Neural cell (in vitro differentiated cells): ENCODE measurements at regions not wholly inside any gene's neighbourhood (a gene's known extent, or its start where the extent isn't known, plus 50 kb on each side); places are given as distances from the start of the nearest gene placed in this dataset.
A peak's percentile ranks its signal among the peaks of the same experiment; 100 is the strongest.

ENCODE experiments used
- H2AFZ ChIP-seq: fragments of 200-600, 300-800 bp; sonication (generic), shearing (Covaris generic); 2 replicates; pipeline ENCODE4 v1.6.0; 2014; ENCODE audit warnings: low read depth, mild to moderate bottlenecking, antibody characterized with exemption, low read length, moderate library complexity
- H3F3A ChIP-seq: fragments of 200-600 bp; shearing (Covaris generic); 2 replicates; pipeline ENCODE4 v1.6.1; 2016; ENCODE audit warnings: mild to moderate bottlenecking, moderate library complexity, mixed read lengths, antibody characterized with exemption, low read length; ENCODE audit not compliant: insufficient read depth, poor library complexity, severe bottlenecking
- H3K27ac ChIP-seq: fragments of 200-600, 300-800 bp; sonication (generic), shearing (Covaris generic); 2 replicates; pipeline ENCODE4 v1.5.1; 2014; ENCODE audit warnings: mild to moderate bottlenecking, low read length, moderate library complexity
- H3K27me3 ChIP-seq: fragments of 300-800, 200-600 bp; sonication (generic), shearing (Covaris generic); 2 replicates; pipeline ENCODE4 v1.6.0; 2014; ENCODE audit warnings: mild to moderate bottlenecking, low read depth, low read length, moderate library complexity; ENCODE audit not compliant: insufficient read depth
- H3K36me3 ChIP-seq: fragments of 300-800, 200-600 bp; sonication (generic), shearing (Covaris generic); 2 replicates; pipeline ENCODE4 v1.5.1; 2014; ENCODE audit warnings: mild to moderate bottlenecking, antibody characterized with exemption, low read length, moderate library complexity; ENCODE audit not compliant: insufficient read depth
- H3K4me2 ChIP-seq: fragments of 300-800, 200-600 bp; sonication (generic), shearing (Covaris generic); 2 replicates; pipeline ENCODE4 v1.6.0; 2014; ENCODE audit warnings: mild to moderate bottlenecking, low read length
- H3K4me3 ChIP-seq: fragments of 300-800, 200-600 bp; sonication (generic), shearing (Covaris generic); 2 replicates; pipeline ENCODE4 v1.5.1; 2014; ENCODE audit warnings: mild to moderate bottlenecking, low read length, moderate library complexity
- H3K79me2 ChIP-seq: fragments of 200-600 bp; shearing (Covaris generic); replicated peaks from 2 replicates; pipeline ENCODE4 v1.6.0; 2014; ENCODE audit warnings: mild to moderate bottlenecking, low read length, moderate library complexity; ENCODE audit not compliant: insufficient read depth
- H3K9ac ChIP-seq: fragments of 300-800, 200-600 bp; sonication (generic), shearing (Covaris generic); 2 replicates; pipeline ENCODE4 v1.6.1; 2016; ENCODE audit warnings: mild to moderate bottlenecking, low read length, mixed read lengths
- H3K9me2 ChIP-seq: fragments of 200-600 bp; shearing (Covaris generic); 2 replicates; pipeline ENCODE4 v1.6.1; 2016; ENCODE audit warnings: mild to moderate bottlenecking, low read length, mixed read lengths; ENCODE audit not compliant: insufficient read depth
- H3K9me3 ChIP-seq: fragments of 200-600, 300-800 bp; sonication (generic), shearing (Covaris generic); 2 replicates; pipeline ENCODE4 v1.6.1; 2016; ENCODE audit warnings: mild to moderate bottlenecking, mixed run types, low read length, moderate library complexity, mixed read lengths
- H4K20me1 ChIP-seq: fragments of 200-600 bp; shearing (Covaris generic); 2 replicates; pipeline ENCODE4 v1.6.1; 2016; ENCODE audit warnings: mild to moderate bottlenecking, mixed run types; ENCODE audit not compliant: insufficient read depth
- EP300 ChIP-seq: fragments of 450-650 bp; conservative IDR thresholded peaks from 2 replicates; pipeline ENCODE4 v1.6.1; 2014; ENCODE audit warnings: antibody characterized with exemption, mild to moderate bottlenecking, moderate library complexity; ENCODE audit not compliant: poor library complexity, severe bottlenecking
- EZH2 ChIP-seq: fragments of 200-600, 300-800 bp; shearing (Covaris generic), sonication (generic); IDR thresholded peaks from 2 replicates; pipeline ENCODE4 v1.6.1; 2014; ENCODE audit warnings: antibody characterized with exemption, low read length, borderline replicate concordance, mild to moderate bottlenecking; ENCODE audit not compliant: insufficient read depth, poor library complexity, severe bottlenecking
- MXI1 ChIP-seq: fragments of 450-650 bp; conservative IDR thresholded peaks from 2 replicates; pipeline ENCODE4 v1.6.1; 2014; ENCODE audit warnings: antibody characterized with exemption, mild to moderate bottlenecking; ENCODE audit not compliant: poor library complexity, severe bottlenecking
- POLR2AphosphoS5 ChIP-seq: IDR thresholded peaks from 2 replicates; pipeline ENCODE4 v1.6.1; 2012
- RAD21 ChIP-seq: fragments of 450-650 bp; conservative IDR thresholded peaks from 2 replicates; pipeline ENCODE4 v1.6.1; 2014; ENCODE audit warnings: antibody characterized with exemption, mild to moderate bottlenecking, moderate library complexity
- SMC3 ChIP-seq: fragments of 450-650 bp; conservative IDR thresholded peaks from 2 replicates; pipeline ENCODE4 v1.6.1; 2014; ENCODE audit warnings: antibody characterized with exemption, mild to moderate bottlenecking, moderate library complexity; ENCODE audit not compliant: poor library complexity
- TAF1 ChIP-seq: IDR thresholded peaks from 2 replicates; pipeline ENCODE4 v1.6.1; 2012; ENCODE audit warnings: low read depth
- TF ChIP-seq, protein P1 (sequence below): IDR thresholded peaks from 2 replicates; pipeline ENCODE4 v1.6.1; 2012; ENCODE audit warnings: borderline replicate concordance
- TF ChIP-seq, protein P2 (sequence below): fragments of 450-650 bp; IDR thresholded peaks from 2 replicates; pipeline ENCODE4 v1.5.1; 2014; ENCODE audit warnings: antibody characterized with exemption, mild to moderate bottlenecking, moderate library complexity; ENCODE audit not compliant: poor library complexity, severe bottlenecking

DNA sequence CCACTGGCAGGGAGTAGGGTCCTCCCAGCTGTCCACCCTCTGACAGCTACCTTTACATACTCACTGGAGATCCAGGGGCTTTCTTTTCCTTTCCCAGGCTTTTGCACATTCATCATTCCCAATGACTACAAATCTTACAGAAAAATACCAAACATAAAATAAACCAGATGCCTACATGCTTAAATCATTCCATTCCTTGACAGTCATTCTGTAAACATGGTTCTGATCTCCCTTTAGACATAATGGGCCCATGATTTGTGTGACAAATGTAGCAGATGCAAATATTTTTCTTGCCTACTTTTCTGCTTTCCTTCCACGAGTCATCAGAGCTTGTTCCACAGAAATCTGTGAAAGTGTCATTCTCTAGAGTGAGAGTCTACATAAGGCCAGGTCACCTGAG, 207.0 kb downstream of the IDS start:
- Histone ChIP-seq H3K27me3 (no peaks in the 10 kb centered on the region), H3K4me2 (no peak overlapping the region), H3F3A (no peaks in the 10 kb centered on the region), H3K4me3 (no peak overlapping the region), H3K36me3 (no peaks in the 10 kb centered on the region), H3K27ac (no peak overlapping the region), H3K9ac (no peak overlapping the region), H4K20me1 (no peaks in the 10 kb centered on the region), H2AFZ (no peak overlapping the region), H3K9me2 (no peaks in the 10 kb centered on the region), H3K79me2 (no peaks in the 10 kb centered on the region), H3K9me3 (no peaks in the 10 kb centered on the region)
- TF ChIP-seq EP300 (no peak), EZH2 (no peak), RAD21 (no peak), SMC3 (no peak), TAF1 (no peak), POLR2AphosphoS5 (no peak), MXI1 (no peak)
- TF ChIP-seq, protein P1, sequence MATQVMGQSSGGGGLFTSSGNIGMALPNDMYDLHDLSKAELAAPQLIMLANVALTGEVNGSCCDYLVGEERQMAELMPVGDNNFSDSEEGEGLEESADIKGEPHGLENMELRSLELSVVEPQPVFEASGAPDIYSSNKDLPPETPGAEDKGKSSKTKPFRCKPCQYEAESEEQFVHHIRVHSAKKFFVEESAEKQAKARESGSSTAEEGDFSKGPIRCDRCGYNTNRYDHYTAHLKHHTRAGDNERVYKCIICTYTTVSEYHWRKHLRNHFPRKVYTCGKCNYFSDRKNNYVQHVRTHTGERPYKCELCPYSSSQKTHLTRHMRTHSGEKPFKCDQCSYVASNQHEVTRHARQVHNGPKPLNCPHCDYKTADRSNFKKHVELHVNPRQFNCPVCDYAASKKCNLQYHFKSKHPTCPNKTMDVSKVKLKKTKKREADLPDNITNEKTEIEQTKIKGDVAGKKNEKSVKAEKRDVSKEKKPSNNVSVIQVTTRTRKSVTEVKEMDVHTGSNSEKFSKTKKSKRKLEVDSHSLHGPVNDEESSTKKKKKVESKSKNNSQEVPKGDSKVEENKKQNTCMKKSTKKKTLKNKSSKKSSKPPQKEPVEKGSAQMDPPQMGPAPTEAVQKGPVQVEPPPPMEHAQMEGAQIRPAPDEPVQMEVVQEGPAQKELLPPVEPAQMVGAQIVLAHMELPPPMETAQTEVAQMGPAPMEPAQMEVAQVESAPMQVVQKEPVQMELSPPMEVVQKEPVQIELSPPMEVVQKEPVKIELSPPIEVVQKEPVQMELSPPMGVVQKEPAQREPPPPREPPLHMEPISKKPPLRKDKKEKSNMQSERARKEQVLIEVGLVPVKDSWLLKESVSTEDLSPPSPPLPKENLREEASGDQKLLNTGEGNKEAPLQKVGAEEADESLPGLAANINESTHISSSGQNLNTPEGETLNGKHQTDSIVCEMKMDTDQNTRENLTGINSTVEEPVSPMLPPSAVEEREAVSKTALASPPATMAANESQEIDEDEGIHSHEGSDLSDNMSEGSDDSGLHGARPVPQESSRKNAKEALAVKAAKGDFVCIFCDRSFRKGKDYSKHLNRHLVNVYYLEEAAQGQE: no peak
- TF ChIP-seq, protein P2, sequence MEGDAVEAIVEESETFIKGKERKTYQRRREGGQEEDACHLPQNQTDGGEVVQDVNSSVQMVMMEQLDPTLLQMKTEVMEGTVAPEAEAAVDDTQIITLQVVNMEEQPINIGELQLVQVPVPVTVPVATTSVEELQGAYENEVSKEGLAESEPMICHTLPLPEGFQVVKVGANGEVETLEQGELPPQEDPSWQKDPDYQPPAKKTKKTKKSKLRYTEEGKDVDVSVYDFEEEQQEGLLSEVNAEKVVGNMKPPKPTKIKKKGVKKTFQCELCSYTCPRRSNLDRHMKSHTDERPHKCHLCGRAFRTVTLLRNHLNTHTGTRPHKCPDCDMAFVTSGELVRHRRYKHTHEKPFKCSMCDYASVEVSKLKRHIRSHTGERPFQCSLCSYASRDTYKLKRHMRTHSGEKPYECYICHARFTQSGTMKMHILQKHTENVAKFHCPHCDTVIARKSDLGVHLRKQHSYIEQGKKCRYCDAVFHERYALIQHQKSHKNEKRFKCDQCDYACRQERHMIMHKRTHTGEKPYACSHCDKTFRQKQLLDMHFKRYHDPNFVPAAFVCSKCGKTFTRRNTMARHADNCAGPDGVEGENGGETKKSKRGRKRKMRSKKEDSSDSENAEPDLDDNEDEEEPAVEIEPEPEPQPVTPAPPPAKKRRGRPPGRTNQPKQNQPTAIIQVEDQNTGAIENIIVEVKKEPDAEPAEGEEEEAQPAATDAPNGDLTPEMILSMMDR: no peak

DNA sequence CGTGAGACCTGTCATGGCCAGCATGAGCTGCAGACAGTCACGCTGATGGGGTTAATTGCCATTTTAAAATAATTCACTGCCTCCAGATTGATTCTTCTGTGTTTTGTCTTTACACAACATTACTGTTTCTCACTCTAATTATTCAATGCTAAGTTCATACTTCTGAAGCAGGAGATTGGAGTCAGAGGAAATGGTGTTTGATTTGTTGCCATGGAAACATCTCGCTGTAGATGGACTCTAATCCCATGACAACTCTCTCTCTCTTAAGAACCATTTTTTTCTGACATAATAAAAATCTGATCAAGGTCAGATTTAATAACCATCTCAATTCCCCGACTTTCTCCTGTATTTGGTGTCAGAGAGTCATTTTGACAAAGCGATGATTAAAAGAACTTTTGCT, 209.0 kb downstream of the IDS start:
- Histone ChIP-seq H3K27ac (peak overlapping the region; percentile 37), H3K9me3 (no peaks in the 10 kb centered on the region), H2AFZ (no peak overlapping the region), H3K79me2 (no peaks in the 10 kb centered on the region), H3F3A (no peaks in the 10 kb centered on the region), H3K9ac (no peak overlapping the region), H3K27me3 (no peaks in the 10 kb centered on the region), H3K4me2 (no peak overlapping the region), H3K9me2 (no peaks in the 10 kb centered on the region), H3K36me3 (no peaks in the 10 kb centered on the region), H4K20me1 (no peaks in the 10 kb centered on the region), H3K4me3 (peak overlapping the region; percentile 28)
- TF ChIP-seq RAD21 (no peak), SMC3 (no peak)

DNA sequence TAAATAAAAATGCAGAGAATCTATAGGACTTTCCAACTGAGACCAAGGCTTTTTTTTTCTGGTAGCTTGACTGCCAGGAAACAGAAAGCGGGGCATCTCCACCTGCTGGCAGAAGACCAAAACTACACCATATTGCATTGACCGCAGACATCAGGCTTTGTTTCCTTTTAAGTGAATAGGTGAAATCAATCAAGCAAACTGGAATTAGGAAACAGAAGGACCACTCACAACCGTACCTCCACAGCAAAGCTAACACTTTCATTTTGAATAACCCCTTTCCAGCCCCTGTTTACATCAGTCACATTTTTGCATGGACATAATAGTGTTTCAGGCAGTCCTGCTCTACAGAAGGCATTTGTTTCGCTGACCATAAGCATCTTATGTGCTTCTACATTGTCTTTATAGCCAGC, 218.2 kb downstream of the IDS start:
- Histone ChIP-seq H3K36me3 (no peaks in the 10 kb centered on the region), H3K9me3 (no peaks in the 10 kb centered on the region), H4K20me1 (no peaks in the 10 kb centered on the region), H3K27me3 (no peaks in the 10 kb centered on the region), H3K9me2 (no peaks in the 10 kb centered on the region), H3K79me2 (no peaks in the 10 kb centered on the region), H2AFZ (no peak overlapping the region), H3K4me3 (no peak overlapping the region), H3F3A (no peaks in the 10 kb centered on the region), H3K4me2 (no peak overlapping the region), H3K27ac (no peak overlapping the region), H3K9ac (no peak overlapping the region)
- no peak for TF ChIP-seq EP300
- peak; percentile 84 for TF ChIP-seq RAD21
- no peak for TF ChIP-seq MXI1
- no peak for TF ChIP-seq EZH2
- TF ChIP-seq, protein P1: no peak
- TF ChIP-seq TAF1: no peak
- TF ChIP-seq, protein P2: peak; percentile 79
- no peak for TF ChIP-seq POLR2AphosphoS5
- peak; percentile 84 for TF ChIP-seq SMC3
